GM21367 (cell line): ENCODE measurements at regions not wholly inside any gene's neighbourhood (a gene's known extent, or its start where the extent isn't known, plus 50 kb on each side); places are given as distances from the start of the nearest gene placed in this dataset.

Source experiments
- ATAC-seq: cut with Tn5 transposase; IDR thresholded peaks from one replicate; pipeline ENCODE4 v1.9.1; 2021; ENCODE audit not compliant: unreplicated experiment

DNA sequence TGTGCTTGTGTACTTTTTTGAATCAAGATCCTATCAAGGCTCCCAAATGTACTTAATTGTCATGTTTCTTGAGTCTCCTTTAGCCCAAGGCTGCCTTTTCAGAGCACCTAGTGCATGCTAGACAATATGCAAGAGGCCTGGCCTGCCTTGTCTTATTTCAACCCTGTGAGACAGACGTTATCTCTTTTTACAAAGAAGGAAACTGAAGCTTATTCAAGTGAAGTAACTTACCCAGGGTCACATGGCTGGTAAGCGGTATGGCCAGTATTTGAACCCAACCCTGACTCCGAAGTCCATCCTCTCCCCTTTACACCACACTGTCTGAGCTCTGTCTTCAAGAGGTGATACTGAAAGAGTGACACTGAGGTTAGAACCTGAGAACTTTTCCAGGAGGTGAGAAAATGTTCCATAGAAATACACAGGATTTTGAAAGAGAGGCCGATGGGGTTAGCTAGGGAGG lies 505.1 kb downstream of the FOXO1 start:
- no peak for ATAC-seq

DNA sequence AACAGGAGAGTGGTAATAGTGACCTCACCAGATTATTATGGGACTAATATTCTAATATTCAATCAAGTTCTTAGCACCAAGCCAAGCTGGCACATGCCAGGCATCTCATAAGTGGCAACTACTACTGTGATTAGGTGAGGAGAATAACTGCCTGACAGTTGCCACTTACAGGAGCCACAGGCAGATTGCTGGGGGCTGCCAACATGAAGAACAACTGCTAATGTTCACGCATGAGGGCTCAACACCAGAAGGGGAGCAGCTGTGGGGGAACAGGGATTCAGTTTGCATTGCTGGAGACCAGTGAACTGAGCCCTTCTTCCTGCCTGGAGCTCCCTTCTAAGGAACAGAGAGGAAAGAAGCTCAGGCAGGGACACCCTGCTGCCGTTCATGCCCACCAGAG lies 504.5 kb downstream of the FOXO1 start:
- ATAC-seq = no peak

DNA sequence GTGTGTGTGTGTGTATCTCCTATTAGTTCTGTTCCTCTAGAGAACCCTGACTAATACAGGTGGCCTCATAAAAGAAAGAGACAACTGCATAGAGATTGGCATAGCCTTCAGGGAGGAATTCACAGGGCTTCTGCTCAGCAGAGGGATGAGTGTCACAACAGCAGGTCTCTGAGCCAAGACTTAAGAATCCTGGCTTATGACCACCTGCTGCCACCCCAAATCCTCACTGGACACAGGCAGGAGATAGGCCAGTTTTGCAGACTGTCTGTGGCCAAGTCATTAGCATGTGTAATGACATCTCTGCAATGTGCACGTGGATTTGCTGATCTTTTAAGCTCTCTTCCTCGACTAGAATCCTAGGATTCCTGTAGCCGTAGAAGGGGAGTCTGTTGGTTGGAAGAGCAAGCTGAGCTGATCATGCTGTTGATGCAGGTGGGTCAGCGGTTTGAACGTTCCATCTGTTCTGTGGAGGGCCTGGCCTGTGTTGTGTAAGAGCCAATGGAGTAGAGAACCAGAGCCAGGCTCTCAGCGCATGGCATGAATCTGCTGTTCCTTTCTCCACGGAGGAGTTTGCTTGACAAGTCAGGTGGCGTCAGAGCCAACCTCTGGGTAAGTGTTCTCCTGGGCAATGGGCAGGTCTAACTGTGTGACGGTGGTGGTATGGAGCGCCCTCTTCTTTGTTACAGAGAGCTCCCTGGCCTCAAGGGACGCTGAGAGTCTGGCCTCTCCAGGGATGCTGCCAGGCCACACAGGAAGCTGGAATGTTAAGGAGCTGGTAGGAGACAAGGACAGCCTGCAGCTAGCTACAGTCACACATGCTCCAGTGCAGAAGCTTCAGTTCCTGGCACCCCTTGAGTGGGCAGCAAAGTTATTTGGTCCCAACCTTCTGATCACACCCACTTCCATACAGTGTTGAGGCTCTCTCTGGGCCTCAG lies 503.1 kb downstream of the FOXO1 start:
- no peak for ATAC-seq

DNA sequence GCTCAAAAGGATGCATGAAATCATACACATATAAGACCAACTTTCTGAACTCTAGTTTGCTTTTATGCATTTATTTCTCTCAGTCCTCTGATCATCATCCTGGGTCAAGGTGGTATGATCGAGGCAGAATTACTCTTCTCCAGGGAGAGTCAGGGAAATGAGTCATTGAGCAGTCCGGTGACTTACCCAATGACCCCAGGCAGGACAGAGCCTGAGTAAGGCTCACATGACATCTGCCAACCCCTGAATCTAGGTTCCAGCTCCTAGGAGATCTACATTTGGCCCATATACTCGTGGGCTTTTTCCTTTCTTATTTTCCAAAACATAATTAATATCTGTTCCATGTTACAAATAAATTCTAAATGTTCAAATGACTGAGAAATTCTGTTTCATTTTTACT lies 502.3 kb downstream of the FOXO1 start:
- no peak for ATAC-seq

DNA sequence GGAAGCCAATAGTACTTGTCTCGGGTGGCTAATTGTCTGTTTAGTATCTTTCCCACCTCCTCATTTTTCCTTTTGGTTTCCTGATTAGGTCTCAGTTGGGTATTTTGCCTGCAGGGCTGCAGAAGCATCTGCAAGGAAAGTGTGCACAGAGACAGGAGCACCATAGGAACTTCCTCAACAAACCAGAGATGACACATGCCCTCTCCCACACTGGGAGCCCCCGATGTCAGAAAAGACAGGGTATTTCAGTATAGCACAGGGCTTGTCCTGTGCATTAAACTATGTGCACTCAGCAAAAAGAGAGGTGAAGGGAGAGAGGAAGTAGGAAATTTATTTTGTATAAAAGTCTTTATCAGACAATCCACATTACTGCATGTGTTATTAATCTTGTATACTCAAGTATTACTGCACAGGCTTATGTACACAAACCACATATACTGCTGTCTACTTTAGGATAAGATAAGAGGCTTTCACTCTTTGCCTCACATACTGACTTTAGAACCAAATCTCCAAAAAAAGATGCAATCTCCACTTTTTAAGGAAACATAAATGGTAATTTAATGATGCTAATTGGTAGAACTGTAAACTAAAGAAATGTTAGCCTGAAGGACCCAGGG lies 501.0 kb downstream of the FOXO1 start:
- no peak for ATAC-seq

DNA sequence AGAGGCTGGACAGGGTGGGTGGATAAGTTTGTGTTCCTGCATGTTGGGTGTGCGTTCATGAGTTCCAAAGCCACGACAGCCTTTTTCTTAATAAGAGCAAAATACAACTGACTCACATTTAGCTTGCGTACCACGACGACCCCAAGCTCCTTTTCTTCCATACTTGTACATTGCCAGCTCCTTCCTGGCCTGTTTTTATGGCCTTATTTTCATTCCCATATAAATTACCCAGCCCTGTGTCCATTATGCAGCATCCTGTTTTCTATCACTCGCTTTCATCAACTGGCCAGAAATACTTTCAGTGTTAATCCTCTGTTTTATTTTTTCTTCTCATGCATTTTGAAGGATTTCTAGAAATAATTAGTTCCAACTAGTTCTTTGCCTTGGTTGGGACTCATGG lies 499.1 kb downstream of the FOXO1 start:
- ATAC-seq = no peak

DNA sequence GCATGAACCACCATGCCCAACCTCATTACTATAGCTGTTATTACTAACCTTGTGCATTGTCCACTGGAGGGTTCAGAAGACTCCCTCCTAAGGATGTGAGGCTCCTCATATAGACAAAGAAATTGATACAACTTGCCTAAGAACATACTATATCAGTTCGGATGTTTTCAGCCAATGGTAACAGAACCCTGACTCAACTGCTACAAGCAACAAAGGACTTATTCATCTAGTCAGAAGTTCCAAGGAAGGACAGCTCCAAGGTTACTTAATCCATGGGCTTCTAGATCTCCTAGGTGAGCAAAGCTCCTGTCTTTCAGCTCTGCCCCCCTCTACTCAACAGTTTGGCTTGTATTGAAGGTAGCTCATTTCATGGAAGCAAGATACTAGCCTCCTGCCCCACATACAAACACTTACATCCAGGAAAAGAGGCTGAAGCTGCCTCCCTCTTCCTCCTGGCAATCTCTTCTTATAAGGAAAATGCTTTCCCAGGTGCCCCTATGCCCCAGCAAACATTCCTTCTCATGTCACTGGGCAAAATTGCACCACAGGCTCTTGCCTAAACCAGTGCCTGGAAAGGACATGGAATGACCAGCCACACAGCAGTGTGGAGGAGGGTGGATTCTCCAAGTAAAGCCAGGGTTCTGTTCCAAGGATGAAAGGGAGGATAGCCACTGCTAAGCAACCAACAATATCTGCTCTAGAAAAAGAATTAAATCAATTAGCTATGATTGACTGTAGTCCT lies 497.8 kb downstream of the FOXO1 start:
- ATAC-seq = no peak

DNA sequence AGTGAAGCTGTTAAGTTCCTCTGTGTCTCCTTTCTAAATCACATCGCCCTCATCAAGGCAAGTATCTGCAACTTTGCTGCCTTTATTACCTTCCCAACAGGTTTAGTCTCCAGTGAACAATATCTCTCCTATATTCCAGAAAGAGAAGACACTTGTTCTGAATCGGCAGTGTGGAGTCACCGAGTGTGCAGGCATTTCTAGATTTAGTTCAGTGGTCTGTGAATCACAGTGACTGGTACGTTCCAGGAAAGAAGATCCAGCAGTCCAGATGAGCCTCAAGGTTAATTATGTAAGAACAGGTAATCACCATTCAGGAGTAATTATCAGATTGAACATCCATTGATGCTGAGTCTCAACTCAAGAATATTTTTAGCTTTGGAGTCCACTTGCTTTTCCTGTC lies 497.0 kb downstream of the FOXO1 start:
- ATAC-seq = no peak

DNA sequence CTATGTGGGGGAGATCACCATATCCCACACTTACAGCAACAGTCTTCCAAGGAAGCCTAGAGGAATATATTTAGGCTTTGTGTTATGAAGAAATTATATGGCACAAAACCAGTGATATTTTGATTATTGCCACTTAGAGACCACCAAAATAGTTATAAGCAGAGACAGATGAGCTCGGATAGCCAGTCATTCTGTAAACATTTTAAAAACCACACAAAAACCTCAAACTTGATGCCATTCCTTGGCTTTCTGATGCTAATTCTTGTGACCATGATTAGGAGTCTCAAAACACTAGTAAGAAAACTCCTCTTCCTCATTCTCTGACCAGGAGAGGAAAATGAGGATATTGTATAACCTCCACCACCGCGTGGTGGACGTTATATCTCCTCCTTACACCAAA lies 496.4 kb downstream of the FOXO1 start:
- ATAC-seq = no peak

DNA sequence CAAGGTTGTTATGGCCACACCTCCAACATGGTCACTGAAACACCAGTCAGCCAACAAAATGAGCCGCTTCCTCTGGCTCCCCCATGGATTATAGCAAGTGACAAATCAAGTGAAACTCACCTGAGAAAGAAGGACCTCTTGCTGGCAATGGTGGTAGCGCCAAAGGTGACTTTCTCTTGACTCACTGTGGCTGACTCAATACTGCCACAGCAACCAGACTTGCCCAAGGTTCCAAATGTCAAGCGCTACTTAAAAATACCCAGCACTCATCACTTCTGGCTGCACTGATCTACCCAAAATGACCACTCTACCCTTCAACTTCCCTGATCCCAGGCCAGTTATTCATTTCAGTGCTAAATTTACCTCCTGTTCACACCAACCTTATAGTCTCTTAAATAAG lies 495.5 kb downstream of the FOXO1 start:
- ATAC-seq = no peak

DNA sequence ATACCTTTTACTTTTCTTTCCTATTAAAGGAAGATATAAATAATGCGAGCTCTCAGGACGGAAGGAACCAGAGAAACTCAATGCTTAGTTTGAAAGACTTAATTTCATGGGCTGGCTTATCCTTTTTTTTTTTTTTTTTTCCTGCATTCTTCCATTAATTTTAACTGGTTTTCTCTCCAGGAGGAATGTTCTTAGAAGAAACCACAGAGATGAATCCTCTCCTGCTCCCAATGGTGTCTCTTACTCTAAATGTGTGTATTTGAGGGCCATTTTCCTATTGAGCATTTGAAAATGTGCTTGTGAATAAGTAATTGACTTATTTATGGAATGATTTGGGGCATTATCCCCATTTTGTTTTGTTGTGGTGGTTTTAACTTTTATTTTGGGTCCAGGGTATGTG lies 494.9 kb downstream of the FOXO1 start:
- ATAC-seq = no peak

DNA sequence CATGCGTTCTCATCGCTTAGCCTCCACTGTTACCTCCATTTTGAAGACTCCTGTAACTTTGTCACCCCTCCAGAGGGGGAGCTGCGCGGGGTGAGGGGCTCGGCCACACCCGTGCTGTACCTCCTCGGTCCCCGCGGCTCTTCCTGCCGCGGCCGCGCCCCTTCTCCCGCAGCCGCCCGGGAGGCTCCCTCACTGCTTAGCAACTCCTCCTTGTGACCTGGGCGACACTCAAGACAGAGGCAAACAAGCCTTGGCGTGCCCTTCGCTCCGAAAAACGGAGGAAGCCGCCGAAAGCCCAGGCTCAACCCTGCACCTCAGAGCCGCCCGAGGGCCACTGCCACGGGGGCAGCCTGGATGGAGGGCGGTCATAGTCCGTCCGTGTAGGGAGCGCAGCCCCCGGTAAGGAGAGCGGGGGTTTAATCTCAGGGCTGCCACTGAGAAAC lies 494.3 kb downstream of the FOXO1 start:
- ATAC-seq = no peak

DNA sequence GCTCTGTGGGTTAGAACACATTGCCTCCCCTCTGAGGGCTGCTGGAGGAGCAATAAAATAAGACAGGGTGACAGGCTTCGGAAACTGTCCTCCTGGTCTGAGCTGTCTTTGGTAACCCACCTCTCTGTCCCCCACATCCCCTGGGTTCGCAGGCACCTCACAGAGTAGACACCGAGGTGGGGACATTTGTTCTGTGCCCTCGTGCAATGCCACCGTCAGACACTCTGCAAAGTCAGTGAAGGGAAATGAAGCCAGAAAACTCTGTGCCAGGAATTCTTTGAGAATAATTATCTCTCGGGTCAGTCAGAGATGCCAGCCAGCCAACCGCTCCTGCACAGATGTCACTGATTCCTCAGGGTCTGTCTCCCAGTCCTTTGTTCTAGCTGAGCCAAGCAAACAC lies 493.6 kb downstream of the FOXO1 start:
- no peak for ATAC-seq

DNA sequence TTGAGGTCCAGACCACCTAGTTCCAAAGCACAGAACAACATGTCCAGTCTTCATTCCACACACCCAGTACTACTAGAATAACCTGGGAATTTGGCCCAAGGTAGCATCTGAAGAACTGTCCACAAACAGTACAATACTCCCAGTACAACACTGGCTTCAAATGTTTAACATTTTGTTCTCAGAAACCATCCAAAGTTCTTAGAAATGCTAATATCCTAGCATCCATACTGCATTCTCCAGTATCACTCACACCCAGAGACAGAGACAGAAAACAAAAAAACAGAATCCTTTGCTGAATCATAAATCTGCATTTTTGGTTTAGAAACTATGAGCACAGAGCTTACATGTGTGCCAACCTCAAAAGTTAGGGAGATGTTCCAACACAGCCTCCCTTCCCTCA lies 490.8 kb downstream of the FOXO1 start:
- no peak for ATAC-seq

DNA sequence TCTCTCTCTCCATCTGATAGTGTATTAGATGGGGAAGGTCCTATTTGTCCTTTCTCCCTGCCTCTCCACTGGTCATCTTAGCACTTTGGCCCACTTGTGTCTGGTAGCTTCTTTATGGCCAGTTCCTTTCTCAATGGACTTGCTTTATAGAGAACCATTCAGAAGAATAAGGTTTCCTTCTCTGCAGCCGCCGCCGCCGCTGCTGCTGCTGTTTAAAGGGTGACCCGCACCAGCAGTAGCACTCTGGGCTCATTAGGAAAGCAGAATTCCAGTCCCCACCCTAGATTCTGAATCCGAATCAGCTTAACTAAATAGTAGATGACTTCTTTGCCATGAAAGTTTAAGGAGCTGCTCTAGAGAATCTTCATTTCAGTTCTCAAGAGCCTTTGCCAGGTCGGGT lies 490.2 kb downstream of the FOXO1 start:
- no peak for ATAC-seq

DNA sequence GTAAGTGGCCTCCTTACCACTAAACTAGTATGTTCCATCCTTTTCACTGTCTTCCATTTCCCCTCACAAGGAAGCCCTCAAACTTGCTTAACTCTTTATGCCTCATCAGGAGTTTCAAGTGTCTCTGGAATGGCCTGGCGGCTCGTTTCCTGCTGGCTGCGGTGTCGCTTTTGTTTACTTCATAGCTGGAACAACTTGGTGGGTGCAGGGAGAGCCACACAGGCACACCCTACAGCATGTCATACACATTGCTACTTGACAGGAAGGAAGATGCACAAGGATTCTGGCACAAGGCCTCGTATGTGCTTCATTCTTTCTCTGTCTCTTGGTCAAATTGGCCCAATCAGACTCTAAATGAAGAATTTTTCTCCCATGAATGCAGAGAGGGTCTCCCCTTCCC lies 488.3 kb downstream of the FOXO1 start:
- no peak for ATAC-seq

DNA sequence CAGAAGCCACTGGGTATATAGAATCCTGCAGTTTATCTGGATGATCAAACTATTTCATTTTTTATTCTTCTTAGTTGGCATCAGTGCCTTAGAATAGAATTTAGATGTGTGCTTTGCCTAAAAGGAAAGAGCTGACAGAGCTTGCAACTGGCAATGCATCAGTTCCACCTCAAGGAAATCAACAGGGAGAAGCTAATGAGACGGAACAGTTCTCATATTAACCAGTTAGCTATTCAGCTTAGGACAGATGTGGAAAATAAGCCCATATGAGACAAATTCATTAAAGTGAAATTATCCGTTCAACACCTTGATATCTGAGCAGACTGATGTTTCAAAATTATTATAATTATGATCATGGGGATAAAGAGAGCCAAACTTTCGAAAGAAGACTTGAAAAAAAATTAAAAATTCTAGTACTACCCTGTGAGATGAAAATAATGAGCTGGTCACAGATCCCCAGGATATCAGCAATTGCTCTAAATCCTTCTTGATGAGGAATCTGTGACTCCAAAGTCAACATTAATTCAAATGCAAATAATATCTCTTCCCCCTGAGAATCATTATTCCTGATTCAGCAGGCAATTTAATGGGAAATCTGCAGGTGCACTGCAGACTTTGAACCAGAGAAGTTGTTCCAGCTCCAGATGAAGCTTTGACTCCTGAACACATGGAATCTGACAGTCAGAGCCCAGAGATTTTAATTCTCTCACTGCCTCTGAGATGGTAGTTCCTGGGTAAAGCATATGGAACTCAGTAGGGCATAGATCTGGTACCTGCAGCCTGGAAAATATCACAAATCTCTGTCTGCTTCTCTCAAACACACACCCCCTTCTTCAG lies 486.8 kb downstream of the FOXO1 start:
- no peak for ATAC-seq

DNA sequence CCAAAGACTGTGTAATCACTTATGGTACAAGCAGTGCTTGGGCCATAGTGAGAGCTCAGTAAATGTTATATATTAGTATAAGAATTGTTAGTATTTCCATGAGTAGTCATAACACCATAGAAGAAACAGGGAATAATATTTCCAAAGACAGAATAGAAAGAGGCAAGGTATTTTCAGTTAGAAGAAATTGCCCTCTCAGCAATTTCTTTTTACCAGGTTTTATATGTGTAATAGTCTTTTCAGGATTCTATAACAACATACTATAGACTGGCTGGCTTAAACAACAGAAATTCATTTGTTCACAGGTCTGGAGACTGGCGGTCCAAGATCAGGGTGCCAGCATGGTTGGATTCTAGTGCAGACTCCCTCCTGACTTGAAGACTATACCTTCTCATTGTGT lies 485.7 kb downstream of the FOXO1 start:
- no peak for ATAC-seq

DNA sequence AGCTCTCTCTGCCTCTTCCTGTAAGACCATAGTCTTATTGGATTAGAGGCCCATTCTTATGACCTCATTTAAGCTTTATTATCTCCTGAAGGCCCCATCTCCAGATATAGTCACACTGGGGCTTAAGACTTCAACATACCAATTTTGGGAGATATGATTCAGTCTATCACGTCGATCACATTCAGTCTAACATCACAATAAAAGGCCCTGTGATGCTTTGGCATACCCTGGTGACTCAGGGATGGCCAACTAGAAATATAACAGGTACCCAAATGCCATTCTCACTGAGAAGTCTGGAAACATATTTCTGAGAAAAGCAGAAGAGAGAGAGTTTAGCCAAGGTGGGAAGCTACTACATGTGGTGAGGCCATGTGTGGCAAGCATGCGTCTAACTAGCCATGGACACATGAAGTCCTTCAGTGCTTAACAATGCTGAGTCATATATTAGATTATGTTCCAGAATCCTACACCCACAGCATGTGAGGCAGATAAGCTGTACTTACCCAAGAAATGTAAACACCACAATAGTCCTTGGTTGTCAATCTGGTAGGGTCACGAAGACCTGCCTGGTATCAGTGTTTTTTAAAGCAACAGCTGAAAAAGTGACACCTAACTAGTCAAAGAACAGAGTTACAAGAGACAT lies 485.1 kb downstream of the FOXO1 start:
- no peak for ATAC-seq

DNA sequence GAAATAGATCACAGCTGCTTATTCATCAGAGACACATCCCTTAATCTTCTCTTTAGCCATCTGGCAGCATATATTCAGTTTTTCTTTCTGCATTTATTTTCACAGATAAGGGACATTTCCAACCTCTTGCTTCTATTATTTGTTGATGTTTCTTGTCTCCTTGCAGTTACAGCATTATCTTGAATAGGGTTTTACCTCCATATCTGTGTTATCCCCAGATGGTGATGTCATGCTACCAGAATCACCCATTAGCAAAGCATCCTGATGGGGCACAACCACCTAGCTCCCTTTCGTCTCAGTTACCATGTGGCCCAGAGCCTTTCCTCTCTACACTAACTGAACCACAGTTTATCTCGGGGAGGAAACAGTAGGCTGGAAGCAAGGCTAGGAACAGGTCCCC lies 483.9 kb downstream of the FOXO1 start:
- no peak for ATAC-seq
